Neutrophil (primary cell): ENCODE measurements at regions not wholly inside any gene's neighbourhood (a gene's known extent, or its start where the extent isn't known, plus 50 kb on each side); places are given as distances from the start of the nearest gene placed in this dataset.

Experiments
- H3K27ac ChIP-seq: fragments of 200-600 bp; sonication (generic); 2 replicates; pipeline ENCODE4 v1.5.1; 2016; ENCODE audit warnings: mild to moderate bottlenecking, moderate library complexity
- H3K27me3 ChIP-seq: fragments of 200-600 bp; sonication (generic); 2 replicates; pipeline ENCODE4 v1.6.0; 2016; ENCODE audit warnings: mild to moderate bottlenecking
- H3K36me3 ChIP-seq: fragments of 200-600 bp; sonication (generic); 2 replicates; pipeline ENCODE4 v1.5.1; 2017
- H3K4me1 ChIP-seq, 2 experiments: fragments of 200-600 bp in 1 of 2; sonication (generic) in 1 of 2; 1 replicate in 1 of 2; 2 replicates in 1 of 2; pipeline versions ENCODE4 v1.5.1 to v1.6.1; 2013 to 2016; ENCODE audit warnings: low read depth in 1 of 2, low read length in 1 of 2, mild to moderate bottlenecking in 1 of 2, moderate library complexity in 1 of 2; ENCODE audit not compliant: control insufficient read depth in 1 of 2, insufficient read depth in 1 of 2
- H3K4me3 ChIP-seq, 2 experiments: fragments of 200-600 bp in 1 of 2; sonication (generic) in 1 of 2; 1 replicate in 1 of 2; 2 replicates in 1 of 2; pipeline ENCODE4 v1.5.1; 2013 to 2016; ENCODE audit warnings: low read depth in 1 of 2, low read length in 1 of 2, mild to moderate bottlenecking in 1 of 2, moderate library complexity in 1 of 2
- H3K9me3 ChIP-seq: fragments of 200-600 bp; sonication (generic); 2 replicates; pipeline ENCODE4 v1.5.1; 2016
- CTCF ChIP-seq: fragments of 200-600 bp; sonication (generic); IDR thresholded peaks from 2 replicates; pipeline ENCODE4 v1.5.1; 2016; ENCODE audit warnings: antibody characterized with exemption

- no peaks in the 10 kb centered on the region for H3K9me3 ChIP-seq
- no peak for TF ChIP-seq CTCF
- no peak overlapping the region for H3K4me3 ChIP-seq
- H3K36me3 ChIP-seq, result no peaks in the 10 kb centered on the region
- no peaks in the 10 kb centered on the region for H3K4me1 ChIP-seq
- no peaks in the 10 kb centered on the region for H3K27me3 ChIP-seq
- H3K27ac ChIP-seq, result no peak overlapping the region
Measured at GRCh38 chr1:95475686-95476457, 241.9 kb downstream of the RWDD3 start.

DNA sequence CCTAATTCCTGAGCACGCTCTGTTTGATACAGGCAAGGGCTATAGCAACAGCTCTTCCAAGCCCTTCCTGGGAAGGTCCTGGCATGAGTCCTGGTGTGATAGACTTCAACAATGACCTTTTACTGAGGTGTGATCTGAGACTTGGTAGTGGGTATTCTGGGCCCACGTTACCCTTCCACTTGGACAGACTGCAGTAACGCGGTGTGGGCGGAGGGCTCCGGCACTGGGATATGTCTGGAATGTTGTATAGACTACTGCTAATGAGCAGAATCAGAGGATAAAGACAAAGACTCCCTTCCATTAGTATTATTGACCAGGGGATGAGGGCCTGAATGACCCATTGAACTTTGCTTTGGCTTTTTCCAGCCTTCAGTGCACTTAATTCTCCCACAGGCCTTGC lies 262.3 kb downstream of the RWDD3 start:
- Histone ChIP-seq H3K27me3 (no peaks in the 10 kb centered on the region), H3K36me3 (no peaks in the 10 kb centered on the region), H3K27ac (no peak overlapping the region), H3K4me1 (no peaks in the 10 kb centered on the region), H3K4me3 (no peak overlapping the region), H3K9me3 (no peaks in the 10 kb centered on the region)
- TF ChIP-seq CTCF, result no peak

- TF ChIP-seq CTCF, result no peak
- H3K27ac ChIP-seq, result no peak overlapping the region
- H3K36me3 ChIP-seq, result no peaks in the 10 kb centered on the region
- no peak overlapping the region for H3K4me3 ChIP-seq
- no peaks in the 10 kb centered on the region for H3K27me3 ChIP-seq
- H3K4me1 ChIP-seq, result no peaks in the 10 kb centered on the region
- H3K9me3 ChIP-seq, result no peaks in the 10 kb centered on the region
Measured at GRCh38 chr1:95496773-95497172, 262.8 kb downstream of the RWDD3 start.

DNA sequence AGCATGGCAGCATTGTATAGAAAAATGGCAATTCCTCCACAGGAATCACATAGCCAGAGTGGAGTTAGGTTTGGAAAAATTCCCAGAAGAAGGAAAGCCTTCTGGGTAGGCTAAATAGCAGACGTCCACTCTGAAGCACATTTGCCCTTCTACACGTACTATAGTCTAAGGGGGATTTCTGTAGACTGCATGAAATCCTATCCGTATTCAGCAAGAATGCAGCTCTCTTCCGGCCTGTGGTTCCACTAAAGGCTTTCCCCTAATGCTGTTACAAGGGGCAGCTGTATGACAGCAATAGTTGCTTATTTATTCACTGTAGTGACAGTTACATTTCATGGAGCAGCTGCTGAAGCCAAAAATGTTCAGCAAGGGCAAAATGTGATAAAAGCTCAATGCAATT lies 263.6 kb downstream of the RWDD3 start:
- H3K27me3 ChIP-seq, result no peaks in the 10 kb centered on the region
- H3K4me3 ChIP-seq, result no peak overlapping the region
- no peak for TF ChIP-seq CTCF
- no peak overlapping the region for H3K27ac ChIP-seq
- no peaks in the 10 kb centered on the region for H3K4me1 ChIP-seq
- H3K36me3 ChIP-seq, result no peaks in the 10 kb centered on the region
- no peaks in the 10 kb centered on the region for H3K9me3 ChIP-seq

GRCh38 chr1:95503278-95504030 lies 269.4 kb downstream of the RWDD3 start:
- H3K27ac ChIP-seq, result no peak overlapping the region
- H3K4me1 ChIP-seq, result no peaks in the 10 kb centered on the region
- no peaks in the 10 kb centered on the region for H3K36me3 ChIP-seq
- TF ChIP-seq CTCF, result no peak
- H3K27me3 ChIP-seq, result no peaks in the 10 kb centered on the region
- H3K9me3 ChIP-seq, result no peaks in the 10 kb centered on the region
- no peak overlapping the region for H3K4me3 ChIP-seq
